ENCODE measurements at regions not wholly inside any gene's neighbourhood (a gene's known extent, or its start where the extent isn't known, plus 50 kb on each side); places are given as distances from the start of the nearest gene placed in this dataset.

DNA sequence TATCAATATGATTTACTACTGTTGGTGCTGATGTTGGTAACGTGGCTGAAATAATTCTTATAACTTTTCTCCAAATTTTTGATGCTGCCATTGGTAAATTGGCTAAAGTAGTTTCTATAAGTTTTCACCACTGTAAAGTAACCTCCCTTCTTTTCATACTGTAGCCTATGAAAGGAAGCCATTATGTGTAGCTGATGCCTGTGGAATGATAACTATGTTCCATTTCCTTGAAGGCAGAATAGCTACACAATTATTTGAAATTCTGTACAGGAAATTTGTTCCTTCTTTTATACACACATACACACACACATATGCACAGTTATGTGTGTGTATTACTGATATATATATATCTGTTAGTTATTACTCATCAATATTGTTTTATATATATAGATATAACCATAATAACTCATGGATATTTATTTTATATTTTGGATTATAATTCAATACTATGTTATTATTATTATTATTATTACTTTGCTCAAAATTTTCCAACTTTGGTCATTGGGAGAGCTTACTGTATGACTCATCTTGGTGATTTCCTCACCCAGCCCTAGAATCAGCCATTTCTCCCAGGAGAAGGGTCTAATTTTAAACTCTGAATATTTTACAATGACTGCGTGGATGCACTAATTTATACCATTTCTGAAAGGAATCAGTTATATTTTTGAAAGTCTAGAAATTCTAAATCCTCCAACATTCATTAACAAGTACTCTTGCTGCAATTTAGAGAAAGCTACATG is 1677.7 kb downstream of the SUCLG1 start:
- Histone ChIP-seq H2AFZ (ENCODE audit: low read length) (no peak overlapping the region), H3K36me3 (replicated peaks; ENCODE audit: insufficient read depth, low read length) (no peaks in the 10 kb centered on the region), H3K27me3 (replicated peaks; ENCODE audit: insufficient read depth, low read length) (no peaks in the 10 kb centered on the region), H3F3A (ENCODE audit: insufficient read depth, low read length) (no peaks in the 10 kb centered on the region), H4K20me1 (ENCODE audit: insufficient read depth, low read length) (no peaks in the 10 kb centered on the region), H3K4me2 (ENCODE audit: low read depth, low read length) (no peak overlapping the region), H3K9me2 (replicated peaks; ENCODE audit: insufficient read depth, low read length) (no peaks in the 10 kb centered on the region), H3K79me2 (ENCODE audit: low read length) (no peaks in the 10 kb centered on the region), H3K27ac (ENCODE audit: low read length) (no peak overlapping the region), H3K4me1 (ENCODE audit: low read length) (no peaks in the 10 kb centered on the region), H3K4me3 (ENCODE audit: low read length) (no peak overlapping the region), H3K9me3 (replicated peaks; ENCODE audit: insufficient read depth, low read length) (no peaks in the 10 kb centered on the region), H3K9ac (ENCODE audit: low read length) (no peak overlapping the region)
- TF ChIP-seq EZH2phosphoT487 (IDR thresholded peaks at IDR 0.05; ENCODE audit: low read length) (no peak), EZH2 (optimal IDR thresholded peaks at IDR 0.05; ENCODE audit: low read depth, low read length) (no peak)
- TF ChIP-seq, protein P1, sequence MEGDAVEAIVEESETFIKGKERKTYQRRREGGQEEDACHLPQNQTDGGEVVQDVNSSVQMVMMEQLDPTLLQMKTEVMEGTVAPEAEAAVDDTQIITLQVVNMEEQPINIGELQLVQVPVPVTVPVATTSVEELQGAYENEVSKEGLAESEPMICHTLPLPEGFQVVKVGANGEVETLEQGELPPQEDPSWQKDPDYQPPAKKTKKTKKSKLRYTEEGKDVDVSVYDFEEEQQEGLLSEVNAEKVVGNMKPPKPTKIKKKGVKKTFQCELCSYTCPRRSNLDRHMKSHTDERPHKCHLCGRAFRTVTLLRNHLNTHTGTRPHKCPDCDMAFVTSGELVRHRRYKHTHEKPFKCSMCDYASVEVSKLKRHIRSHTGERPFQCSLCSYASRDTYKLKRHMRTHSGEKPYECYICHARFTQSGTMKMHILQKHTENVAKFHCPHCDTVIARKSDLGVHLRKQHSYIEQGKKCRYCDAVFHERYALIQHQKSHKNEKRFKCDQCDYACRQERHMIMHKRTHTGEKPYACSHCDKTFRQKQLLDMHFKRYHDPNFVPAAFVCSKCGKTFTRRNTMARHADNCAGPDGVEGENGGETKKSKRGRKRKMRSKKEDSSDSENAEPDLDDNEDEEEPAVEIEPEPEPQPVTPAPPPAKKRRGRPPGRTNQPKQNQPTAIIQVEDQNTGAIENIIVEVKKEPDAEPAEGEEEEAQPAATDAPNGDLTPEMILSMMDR (IDR thresholded peaks at IDR 0.05; ENCODE audit: low read length) = no peak
- DNase-seq = no peak

DNA sequence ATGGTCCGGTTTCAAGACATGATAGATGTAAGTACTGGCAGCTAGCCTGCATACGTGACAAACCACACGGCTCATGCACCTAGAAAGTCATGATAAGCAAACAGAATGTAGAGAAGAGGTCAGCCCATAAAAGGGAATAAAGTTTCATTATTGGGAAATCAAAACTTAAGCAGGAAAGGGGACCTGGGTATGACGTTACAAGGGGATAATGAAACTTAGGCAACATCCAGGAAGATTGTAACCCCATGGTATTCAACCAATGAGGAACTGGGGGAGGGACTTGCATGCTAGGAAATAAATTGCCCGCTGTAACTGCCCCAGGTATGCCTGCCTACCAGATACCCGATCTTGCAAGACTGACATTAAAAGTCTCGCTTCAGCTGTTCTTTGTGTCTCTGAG is 1679.0 kb downstream of the SUCLG1 start:
- Histone ChIP-seq H3K27ac (ENCODE audit: low read length) (no peak overlapping the region), H4K20me1 (ENCODE audit: insufficient read depth, low read length) (no peaks in the 10 kb centered on the region), H3K4me2 (ENCODE audit: low read depth, low read length) (no peak overlapping the region), H3K4me1 (ENCODE audit: low read length) (no peaks in the 10 kb centered on the region), H3K4me3 (ENCODE audit: low read length) (no peak overlapping the region), H3K79me2 (ENCODE audit: low read length) (no peaks in the 10 kb centered on the region), H2AFZ (ENCODE audit: low read length) (no peak overlapping the region), H3K9me3 (replicated peaks; ENCODE audit: insufficient read depth, low read length) (no peaks in the 10 kb centered on the region), H3K36me3 (replicated peaks; ENCODE audit: insufficient read depth, low read length) (no peaks in the 10 kb centered on the region), H3F3A (ENCODE audit: insufficient read depth, low read length) (no peaks in the 10 kb centered on the region), H3K27me3 (replicated peaks; ENCODE audit: insufficient read depth, low read length) (no peaks in the 10 kb centered on the region), H3K9me2 (replicated peaks; ENCODE audit: insufficient read depth, low read length) (no peaks in the 10 kb centered on the region), H3K9ac (ENCODE audit: low read length) (no peak overlapping the region)
- no peak for DNase-seq
- TF ChIP-seq, protein P1 (IDR thresholded peaks at IDR 0.05; ENCODE audit: low read length) = no peak
- TF ChIP-seq EZH2phosphoT487 (IDR thresholded peaks at IDR 0.05; ENCODE audit: low read length) = no peak

GRCh38 chr2:82752396-82752795 is 1706.7 kb downstream of the SUCLG1 start:
- Histone ChIP-seq H3K36me3 (replicated peaks; ENCODE audit: insufficient read depth, low read length) (no peaks in the 10 kb centered on the region), H3K9me3 (replicated peaks; ENCODE audit: insufficient read depth, low read length) (no peaks in the 10 kb centered on the region), H4K20me1 (ENCODE audit: insufficient read depth, low read length) (no peaks in the 10 kb centered on the region), H3K4me2 (ENCODE audit: low read depth, low read length) (no peak overlapping the region), H3K4me3 (ENCODE audit: low read length) (no peak overlapping the region), H3K9me2 (replicated peaks; ENCODE audit: insufficient read depth, low read length) (no peaks in the 10 kb centered on the region), H3K27ac (ENCODE audit: low read length) (no peak overlapping the region), H3K79me2 (ENCODE audit: low read length) (no peaks in the 10 kb centered on the region), H2AFZ (ENCODE audit: low read length) (no peak overlapping the region), H3K4me1 (ENCODE audit: low read length) (no peaks in the 10 kb centered on the region), H3K27me3 (replicated peaks; ENCODE audit: insufficient read depth, low read length) (no peaks in the 10 kb centered on the region), H3K9ac (ENCODE audit: low read length) (no peak overlapping the region), H3F3A (ENCODE audit: insufficient read depth, low read length) (no peaks in the 10 kb centered on the region)
- no peak for DNase-seq
- no peak for TF ChIP-seq EZH2phosphoT487 (IDR thresholded peaks at IDR 0.05; ENCODE audit: low read length)

GRCh38 chr2:82748653-82749052 is 1710.4 kb downstream of the SUCLG1 start:
- no peaks in the 10 kb centered on the region for H3K79me2 ChIP-seq (ENCODE audit: low read length)
- no peaks in the 10 kb centered on the region for H3K9me2 ChIP-seq (replicated peaks; ENCODE audit: insufficient read depth, low read length)
- H2AFZ ChIP-seq (ENCODE audit: low read length) = no peak overlapping the region
- no peaks in the 10 kb centered on the region for H3K27me3 ChIP-seq (replicated peaks; ENCODE audit: insufficient read depth, low read length)
- no peak overlapping the region for H3K4me3 ChIP-seq (ENCODE audit: low read length)
- no peak for DNase-seq
- H3K9me3 ChIP-seq (replicated peaks; ENCODE audit: insufficient read depth, low read length) = no peaks in the 10 kb centered on the region
- no peak overlapping the region for H3K4me2 ChIP-seq (ENCODE audit: low read depth, low read length)
- H3K36me3 ChIP-seq (replicated peaks; ENCODE audit: insufficient read depth, low read length) = no peaks in the 10 kb centered on the region
- no peaks in the 10 kb centered on the region for H3K4me1 ChIP-seq (ENCODE audit: low read length)
- no peak overlapping the region for H3K27ac ChIP-seq (ENCODE audit: low read length)
- no peak for TF ChIP-seq EZH2 (optimal IDR thresholded peaks at IDR 0.05; ENCODE audit: low read depth, low read length)
- TF ChIP-seq, protein P1 (IDR thresholded peaks at IDR 0.05; ENCODE audit: low read length) = no peak
- TF ChIP-seq EZH2phosphoT487 (IDR thresholded peaks at IDR 0.05; ENCODE audit: low read length) = no peak
- no peak overlapping the region for H3K9ac ChIP-seq (ENCODE audit: low read length)
- H3F3A ChIP-seq (ENCODE audit: insufficient read depth, low read length) = no peaks in the 10 kb centered on the region
- no peaks in the 10 kb centered on the region for H4K20me1 ChIP-seq (ENCODE audit: insufficient read depth, low read length)
